GM19023 (cell line): ENCODE measurements at regions not wholly inside any gene's neighbourhood (a gene's known extent, or its start where the extent isn't known, plus 50 kb on each side); places are given as distances from the start of the nearest gene placed in this dataset.

Source experiments
- ATAC-seq: cut with Tn5 transposase; IDR thresholded peaks from one replicate; pipeline ENCODE4 v1.9.1; 2021; ENCODE audit warnings: mild to moderate bottlenecking, moderate library complexity; ENCODE audit not compliant: unreplicated experiment

GRCh38 chr1:239538239-239538988, 152.0 kb downstream of the CHRM3 start:
- no peak for ATAC-seq

GRCh38 chr1:239539051-239539450, 152.7 kb downstream of the CHRM3 start:
- ATAC-seq = no peak

GRCh38 chr1:239539812-239540211, 153.4 kb downstream of the CHRM3 start:
- ATAC-seq = no peak

- no peak for ATAC-seq
These were observed 157.5 kb downstream of the CHRM3 start for GRCh38 chr1:239543873-239544272.

- ATAC-seq = no peak
These were observed 159.1 kb downstream of the CHRM3 start for GRCh38 chr1:239545466-239545865.

GRCh38 chr1:239547987-239548386, 161.6 kb downstream of the CHRM3 start:
- no peak for ATAC-seq

GRCh38 chr1:239550178-239550577, 163.8 kb downstream of the CHRM3 start:
- no peak for ATAC-seq

GRCh38 chr1:239555350-239555749, 169.0 kb downstream of the CHRM3 start:
- ATAC-seq = no peak

GRCh38 chr1:239558559-239558958, 172.2 kb downstream of the CHRM3 start:
- ATAC-seq = no peak

- ATAC-seq = no peak
These were observed 172.6 kb downstream of the CHRM3 start for GRCh38 chr1:239558991-239559390.

GRCh38 chr1:239560921-239561320, 174.6 kb downstream of the CHRM3 start:
- no peak for ATAC-seq

GRCh38 chr1:239562095-239562494, 175.7 kb downstream of the CHRM3 start:
- no peak for ATAC-seq

- no peak for ATAC-seq
These were observed 177.3 kb downstream of the CHRM3 start for GRCh38 chr1:239563681-239564080.

- ATAC-seq = no peak
These were observed 179.7 kb downstream of the CHRM3 start for GRCh38 chr1:239566074-239566473.

GRCh38 chr1:239570878-239571277, 184.5 kb downstream of the CHRM3 start:
- ATAC-seq = no peak

- ATAC-seq = no peak
These were observed 185.8 kb downstream of the CHRM3 start for GRCh38 chr1:239572183-239572582.

- no peak for ATAC-seq
These were observed 187.7 kb downstream of the CHRM3 start for GRCh38 chr1:239574112-239574511.

GRCh38 chr1:239575113-239575512, 188.7 kb downstream of the CHRM3 start:
- ATAC-seq = no peak

GRCh38 chr1:239583536-239583935, 197.2 kb downstream of the CHRM3 start:
- ATAC-seq = no peak

- ATAC-seq = no peak
These were observed 199.8 kb downstream of the CHRM3 start for GRCh38 chr1:239586128-239586527.

- no peak for ATAC-seq
These were observed 200.7 kb downstream of the CHRM3 start for GRCh38 chr1:239587066-239587465.

GRCh38 chr1:239587574-239588369, 201.4 kb downstream of the CHRM3 start:
- no peak for ATAC-seq
